Tibial nerve (tissue), 4 donors: ENCODE measurements at regions not wholly inside any gene's neighbourhood (a gene's known extent, or its start where the extent isn't known, plus 50 kb on each side); places are given as distances from the start of the nearest gene placed in this dataset.
A peak's percentile ranks its signal among the peaks of the same experiment; 100 is the strongest.

ENCODE experiments used
- DNase-seq, 2 donors: peaks; one replicate each; pipeline ENCODE4 v3.0.0-alpha.2; 2019; ENCODE audit warnings: low spot score in 2 of 2
- H3K27ac ChIP-seq, 4 donors: fragments of 200-600 bp; sonication (generic) in 3 of 4; one replicate each; pipeline ENCODE4 v1.5.1; 2017 to 2019; ENCODE audit warnings: mild to moderate bottlenecking in 1 of 4
- H3K27me3 ChIP-seq, 2 donors: fragments of 200-600 bp; sonication (generic) in 1 of 2; one replicate each; pipeline versions ENCODE4 v1.5.1 to v1.6.0; 2017 to 2019
- H3K36me3 ChIP-seq, 3 donors: fragments of 200-600 bp; sonication (generic); one replicate each; pipeline ENCODE4 v1.5.1; 2018 to 2019
- H3K4me1 ChIP-seq, 4 donors: fragments of 200-600 bp; sonication (generic) in 3 of 4; one replicate each; pipeline ENCODE4 v1.5.1; 2017 to 2019
- H3K4me3 ChIP-seq, 4 donors: fragments of 200-600 bp; sonication (generic) in 3 of 4; one replicate each; pipeline ENCODE4 v1.5.1; 2017 to 2019; ENCODE audit warnings: mild to moderate bottlenecking in 1 of 4, moderate library complexity in 1 of 4
- H3K9me3 ChIP-seq, 4 donors: fragments of 200-600 bp; sonication (generic) in 3 of 4; one replicate each; pipeline ENCODE4 v1.5.1; 2017 to 2019
- CTCF ChIP-seq, 5 experiments: fragments of 200-600 bp in 3 of 5; fragments of 450-650 bp in 2 of 5; sonication (generic) in 3 of 5; IDR thresholded peaks; one replicate each; pipeline ENCODE4 v1.5.1; 2016 to 2019; ENCODE audit warnings: antibody characterized with exemption in 5 of 5, mild to moderate bottlenecking in 3 of 5, moderate library complexity in 2 of 5
- EP300 ChIP-seq, 2 donors: sonication (generic); formaldehyde crosslinking; IDR thresholded peaks; one replicate each; pipeline ENCODE4 v1.6.1; 2017; ENCODE audit warnings: antibody characterized with exemption in 2 of 2, mild to moderate bottlenecking in 1 of 2
- POLR2A ChIP-seq, 2 donors: fragments of 450-650 bp; IDR thresholded peaks; one replicate each; pipeline ENCODE4 v1.6.1; 2017; ENCODE audit warnings: antibody characterized with exemption in 2 of 2, mild to moderate bottlenecking in 2 of 2, moderate library complexity in 2 of 2
- WGBS, 2 donors: methylation state at CpG; one replicate each; pipeline ENCODE4 v1.1.5; 2018; 5-methylcytosine and 5-hydroxymethylcytosine counted together

GRCh38 chr6:134830194-134830593 lies 119.7 kb downstream of the ALDH8A1 start:
- no peaks in the 10 kb centered on the region for H3K27me3 ChIP-seq
- 80 to 83% methylated on average over 4 of the region's 4 CpGs for WGBS, 2 donors
- no peak overlapping the region for H3K27ac ChIP-seq
- no peak for TF ChIP-seq POLR2A (IDR thresholded peaks at IDR 0.05)
- TF ChIP-seq CTCF (IDR thresholded peaks at IDR 0.05): no peak
- TF ChIP-seq EP300 (IDR thresholded peaks at IDR 0.05): no peak
- H3K9me3 ChIP-seq: no peaks in the 10 kb centered on the region
- no peak overlapping the region for H3K4me3 ChIP-seq
- DNase-seq: no peak
- H3K36me3 ChIP-seq: no peaks in the 10 kb centered on the region
- H3K4me1 ChIP-seq: peaks cover 0 to 6% (median 0%) of the 10 kb centered on the region in 4 donors

GRCh38 chr6:134828641-134829040 lies 121.3 kb downstream of the ALDH8A1 start:
- H3K9me3 ChIP-seq: no peaks in the 10 kb centered on the region

GRCh38 chr6:134826889-134827737 lies 122.8 kb downstream of the ALDH8A1 start:
- no peak overlapping the region for H3K4me3 ChIP-seq
- peak; percentile 53 to 79 for DNase-seq
- no peaks in the 10 kb centered on the region for H3K27me3 ChIP-seq
- no peaks in the 10 kb centered on the region for H3K36me3 ChIP-seq
- TF ChIP-seq EP300 (IDR thresholded peaks at IDR 0.05) (peak in 1 of 2 donors; percentile 83), POLR2A (IDR thresholded peaks at IDR 0.05) (no peak), CTCF (IDR thresholded peaks at IDR 0.05) (no peak)
- WGBS, 2 donors: 79 to 91% methylated on average over 3 of the region's 3 CpGs
- H3K9me3 ChIP-seq: no peaks in the 10 kb centered on the region
- no peak overlapping the region for H3K27ac ChIP-seq
- H3K4me1 ChIP-seq: peaks cover 0 to 17% (median 0%) of the 10 kb centered on the region in 4 donors

More at GRCh38 chr6:134828641-134829040, 121.3 kb downstream of the ALDH8A1 start:
- peaks cover 0 to 8% (median 0%) of the 10 kb centered on the region in 4 donors for H3K4me1 ChIP-seq
- no peak for DNase-seq
- TF ChIP-seq EP300 (IDR thresholded peaks at IDR 0.05) (no peak), POLR2A (IDR thresholded peaks at IDR 0.05) (no peak), CTCF (IDR thresholded peaks at IDR 0.05) (no peak)
- H3K36me3 ChIP-seq: no peaks in the 10 kb centered on the region
- no peak overlapping the region for H3K4me3 ChIP-seq
- 91 to 94% methylated on average over 5 of the region's 5 CpGs for WGBS, 2 donors
- H3K27ac ChIP-seq: no peak overlapping the region
- no peaks in the 10 kb centered on the region for H3K27me3 ChIP-seq

- H3K9me3 ChIP-seq: no peaks in the 10 kb centered on the region
- 75 to 82% methylated on average over 2 of the region's 2 CpGs for whole genome bisulfite sequencing, 2 donors
- TF ChIP-seq POLR2A (IDR thresholded peaks at IDR 0.05): no peak
- TF ChIP-seq CTCF (IDR thresholded peaks at IDR 0.05): no peak
- no peak for TF ChIP-seq EP300 (IDR thresholded peaks at IDR 0.05)
- H3K4me1 ChIP-seq: peaks cover 0 to 17% (median 0%) of the 10 kb centered on the region in 4 donors
- DNase-seq: no peak
- H3K27me3 ChIP-seq: no peaks in the 10 kb centered on the region
- no peak overlapping the region for H3K27ac ChIP-seq
- H3K4me3 ChIP-seq: no peak overlapping the region
- no peaks in the 10 kb centered on the region for H3K36me3 ChIP-seq
Observed at GRCh38 chr6:134823710-134824034, 126.2 kb downstream of the ALDH8A1 start.

- WGBS, 2 donors: 8 to 9% methylated on average over 10 of the region's 10 CpGs
- TF ChIP-seq EP300 (IDR thresholded peaks at IDR 0.05): no peak
- peak; percentile 70 to 93 (median 82) for TF ChIP-seq CTCF (IDR thresholded peaks at IDR 0.05)
- Histone ChIP-seq H3K9me3 (no peaks in the 10 kb centered on the region), H3K4me1 (peaks cover 0 to 17% (median 0%) of the 10 kb centered on the region in 4 donors), H3K4me3 (no peak overlapping the region), H3K36me3 (no peaks in the 10 kb centered on the region), H3K27me3 (no peaks in the 10 kb centered on the region), H3K27ac (peak overlapping the region in 1 of 4 donors; percentile 42)
- peak in 1 of 2 donors; percentile 77 for DNase-seq
Observed at GRCh38 chr6:134822920-134823709, 126.8 kb downstream of the ALDH8A1 start.
